Neural cell (in vitro differentiated cells): ENCODE measurements at regions not wholly inside any gene's neighbourhood (a gene's known extent, or its start where the extent isn't known, plus 50 kb on each side); places are given as distances from the start of the nearest gene placed in this dataset.
"Not testable (repeated sequence)": the region's sequence is repeated elsewhere in the genome, so short reads cannot be mapped to it uniquely, and the experiment has no call there.

Source experiments
- H2AFZ ChIP-seq: fragments of 200-600, 300-800 bp; sonication (generic), shearing (Covaris generic); 2 replicates; pipeline ENCODE4 v1.6.0; 2014; ENCODE audit warnings: low read depth, mild to moderate bottlenecking, antibody characterized with exemption, low read length, moderate library complexity
- H3F3A ChIP-seq: fragments of 200-600 bp; shearing (Covaris generic); 2 replicates; pipeline ENCODE4 v1.6.1; 2016; ENCODE audit warnings: mild to moderate bottlenecking, moderate library complexity, mixed read lengths, antibody characterized with exemption, low read length; ENCODE audit not compliant: insufficient read depth, poor library complexity, severe bottlenecking
- H3K27ac ChIP-seq: fragments of 200-600, 300-800 bp; sonication (generic), shearing (Covaris generic); 2 replicates; pipeline ENCODE4 v1.5.1; 2014; ENCODE audit warnings: mild to moderate bottlenecking, low read length, moderate library complexity
- H3K27me3 ChIP-seq: fragments of 300-800, 200-600 bp; sonication (generic), shearing (Covaris generic); 2 replicates; pipeline ENCODE4 v1.6.0; 2014; ENCODE audit warnings: mild to moderate bottlenecking, low read depth, low read length, moderate library complexity; ENCODE audit not compliant: insufficient read depth
- H3K36me3 ChIP-seq: fragments of 300-800, 200-600 bp; sonication (generic), shearing (Covaris generic); 2 replicates; pipeline ENCODE4 v1.5.1; 2014; ENCODE audit warnings: mild to moderate bottlenecking, antibody characterized with exemption, low read length, moderate library complexity; ENCODE audit not compliant: insufficient read depth
- H3K4me2 ChIP-seq: fragments of 300-800, 200-600 bp; sonication (generic), shearing (Covaris generic); 2 replicates; pipeline ENCODE4 v1.6.0; 2014; ENCODE audit warnings: mild to moderate bottlenecking, low read length
- H3K4me3 ChIP-seq: fragments of 300-800, 200-600 bp; sonication (generic), shearing (Covaris generic); 2 replicates; pipeline ENCODE4 v1.5.1; 2014; ENCODE audit warnings: mild to moderate bottlenecking, low read length, moderate library complexity
- H3K79me2 ChIP-seq: fragments of 200-600 bp; shearing (Covaris generic); replicated peaks from 2 replicates; pipeline ENCODE4 v1.6.0; 2014; ENCODE audit warnings: mild to moderate bottlenecking, low read length, moderate library complexity; ENCODE audit not compliant: insufficient read depth
- H3K9ac ChIP-seq: fragments of 300-800, 200-600 bp; sonication (generic), shearing (Covaris generic); 2 replicates; pipeline ENCODE4 v1.6.1; 2016; ENCODE audit warnings: mild to moderate bottlenecking, low read length, mixed read lengths
- H3K9me2 ChIP-seq: fragments of 200-600 bp; shearing (Covaris generic); 2 replicates; pipeline ENCODE4 v1.6.1; 2016; ENCODE audit warnings: mild to moderate bottlenecking, low read length, mixed read lengths; ENCODE audit not compliant: insufficient read depth
- H3K9me3 ChIP-seq: fragments of 200-600, 300-800 bp; sonication (generic), shearing (Covaris generic); 2 replicates; pipeline ENCODE4 v1.6.1; 2016; ENCODE audit warnings: mild to moderate bottlenecking, mixed run types, low read length, moderate library complexity, mixed read lengths
- H4K20me1 ChIP-seq: fragments of 200-600 bp; shearing (Covaris generic); 2 replicates; pipeline ENCODE4 v1.6.1; 2016; ENCODE audit warnings: mild to moderate bottlenecking, mixed run types; ENCODE audit not compliant: insufficient read depth
- EZH2 ChIP-seq: fragments of 200-600, 300-800 bp; shearing (Covaris generic), sonication (generic); IDR thresholded peaks from 2 replicates; pipeline ENCODE4 v1.6.1; 2014; ENCODE audit warnings: antibody characterized with exemption, low read length, borderline replicate concordance, mild to moderate bottlenecking; ENCODE audit not compliant: insufficient read depth, poor library complexity, severe bottlenecking
- MXI1 ChIP-seq: fragments of 450-650 bp; conservative IDR thresholded peaks from 2 replicates; pipeline ENCODE4 v1.6.1; 2014; ENCODE audit warnings: antibody characterized with exemption, mild to moderate bottlenecking; ENCODE audit not compliant: poor library complexity, severe bottlenecking
- POLR2AphosphoS5 ChIP-seq: IDR thresholded peaks from 2 replicates; pipeline ENCODE4 v1.6.1; 2012
- REST ChIP-seq: IDR thresholded peaks from 2 replicates; pipeline ENCODE4 v1.6.1; 2012; ENCODE audit warnings: borderline replicate concordance
- SMC3 ChIP-seq: fragments of 450-650 bp; conservative IDR thresholded peaks from 2 replicates; pipeline ENCODE4 v1.6.1; 2014; ENCODE audit warnings: antibody characterized with exemption, mild to moderate bottlenecking, moderate library complexity; ENCODE audit not compliant: poor library complexity
- TAF1 ChIP-seq: IDR thresholded peaks from 2 replicates; pipeline ENCODE4 v1.6.1; 2012; ENCODE audit warnings: low read depth
- TF ChIP-seq, protein P1 (sequence below): fragments of 450-650 bp; IDR thresholded peaks from 2 replicates; pipeline ENCODE4 v1.5.1; 2014; ENCODE audit warnings: antibody characterized with exemption, mild to moderate bottlenecking, moderate library complexity; ENCODE audit not compliant: poor library complexity, severe bottlenecking

DNA sequence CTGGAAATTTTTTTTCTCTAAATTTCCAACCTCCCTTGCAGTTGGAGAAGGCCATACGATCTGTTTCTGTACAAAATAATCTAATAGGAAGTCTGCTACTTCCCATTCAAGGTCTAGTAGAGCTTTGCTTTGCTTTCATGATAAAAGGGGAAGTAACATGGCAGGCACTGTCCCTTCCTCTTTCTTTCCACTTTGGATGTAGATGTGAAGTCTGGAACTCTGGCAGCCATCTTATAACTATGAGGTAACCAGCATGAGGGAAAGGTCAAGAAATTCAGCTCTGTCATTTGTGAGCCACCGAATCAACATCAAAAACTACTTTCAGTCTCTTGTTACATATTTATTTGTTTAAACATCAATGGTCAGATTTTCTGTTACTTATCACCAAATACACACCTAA, 156.3 kb downstream of the MTHFS start:
- Histone ChIP-seq H3F3A (no peaks in the 10 kb centered on the region), H3K79me2 (no peaks in the 10 kb centered on the region), H3K36me3 (no peaks in the 10 kb centered on the region), H3K9me2 (no peaks in the 10 kb centered on the region), H2AFZ (no peak overlapping the region), H3K27me3 (no peaks in the 10 kb centered on the region), H4K20me1 (no peaks in the 10 kb centered on the region), H3K27ac (no peak overlapping the region), H3K9ac (no peak overlapping the region), H3K9me3 (no peaks in the 10 kb centered on the region), H3K4me3 (no peak overlapping the region), H3K4me2 (no peak overlapping the region)
- TF ChIP-seq MXI1 (no peak), EZH2 (no peak), TAF1 (no peak), SMC3 (no peak), REST (no peak), POLR2AphosphoS5 (no peak)
- TF ChIP-seq, protein P1, sequence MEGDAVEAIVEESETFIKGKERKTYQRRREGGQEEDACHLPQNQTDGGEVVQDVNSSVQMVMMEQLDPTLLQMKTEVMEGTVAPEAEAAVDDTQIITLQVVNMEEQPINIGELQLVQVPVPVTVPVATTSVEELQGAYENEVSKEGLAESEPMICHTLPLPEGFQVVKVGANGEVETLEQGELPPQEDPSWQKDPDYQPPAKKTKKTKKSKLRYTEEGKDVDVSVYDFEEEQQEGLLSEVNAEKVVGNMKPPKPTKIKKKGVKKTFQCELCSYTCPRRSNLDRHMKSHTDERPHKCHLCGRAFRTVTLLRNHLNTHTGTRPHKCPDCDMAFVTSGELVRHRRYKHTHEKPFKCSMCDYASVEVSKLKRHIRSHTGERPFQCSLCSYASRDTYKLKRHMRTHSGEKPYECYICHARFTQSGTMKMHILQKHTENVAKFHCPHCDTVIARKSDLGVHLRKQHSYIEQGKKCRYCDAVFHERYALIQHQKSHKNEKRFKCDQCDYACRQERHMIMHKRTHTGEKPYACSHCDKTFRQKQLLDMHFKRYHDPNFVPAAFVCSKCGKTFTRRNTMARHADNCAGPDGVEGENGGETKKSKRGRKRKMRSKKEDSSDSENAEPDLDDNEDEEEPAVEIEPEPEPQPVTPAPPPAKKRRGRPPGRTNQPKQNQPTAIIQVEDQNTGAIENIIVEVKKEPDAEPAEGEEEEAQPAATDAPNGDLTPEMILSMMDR: no peak

DNA sequence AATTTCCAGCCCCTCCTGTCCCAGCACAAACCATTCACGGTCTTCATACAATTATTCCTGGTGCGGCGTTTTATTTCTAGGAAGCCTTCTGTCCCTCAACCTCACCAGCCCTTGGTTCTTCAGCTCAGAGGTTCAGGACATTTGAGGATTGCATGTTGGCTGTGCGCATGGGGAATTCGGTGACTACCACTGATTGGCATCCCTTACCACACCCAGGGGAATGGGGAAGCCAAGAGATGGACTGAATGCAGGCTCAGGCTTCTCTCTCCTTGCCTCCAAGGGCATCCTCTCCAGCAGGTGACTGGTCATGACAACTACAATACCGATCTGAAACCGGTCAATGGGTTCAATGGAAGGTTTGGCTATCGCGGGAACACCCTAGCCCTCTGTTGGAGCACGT, 153.8 kb downstream of the MTHFS start:
- no peak overlapping the region for H3K27ac ChIP-seq
- no peaks in the 10 kb centered on the region for H3K9me2 ChIP-seq
- no peak for TF ChIP-seq REST
- H4K20me1 ChIP-seq: no peaks in the 10 kb centered on the region
- H3F3A ChIP-seq: no peaks in the 10 kb centered on the region
- H3K36me3 ChIP-seq: no peaks in the 10 kb centered on the region
- no peak overlapping the region for H2AFZ ChIP-seq
- no peaks in the 10 kb centered on the region for H3K27me3 ChIP-seq
- no peak overlapping the region for H3K4me2 ChIP-seq
- H3K9me3 ChIP-seq: no peaks in the 10 kb centered on the region
- H3K9ac ChIP-seq: no peak overlapping the region
- no peaks in the 10 kb centered on the region for H3K79me2 ChIP-seq
- H3K4me3 ChIP-seq: no peak overlapping the region

GRCh38 chr15:79744485-79744884, 152.3 kb downstream of the MTHFS start:
- H2AFZ ChIP-seq: not testable (repeated sequence)

More at GRCh38 chr15:79744485-79744884, 152.3 kb downstream of the MTHFS start:
- H3F3A ChIP-seq, H4K20me1 ChIP-seq, H3K9me2 ChIP-seq, H3K4me3 ChIP-seq, H3K27me3 ChIP-seq, H3K36me3 ChIP-seq, H3K9me3 ChIP-seq, H3K9ac ChIP-seq, H3K27ac ChIP-seq, H3K79me2 ChIP-seq, H3K4me2 ChIP-seq: not testable (repeated sequence)
